Raji (cell line): ENCODE measurements at regions not wholly inside any gene's neighbourhood (a gene's known extent, or its start where the extent isn't known, plus 50 kb on each side); places are given as distances from the start of the nearest gene placed in this dataset.

Source experiments
- POLR2A ChIP-seq: IDR thresholded peaks from 2 replicates; pipeline ENCODE4 v1.6.1; 2011; ENCODE audit warnings: low read depth, low read length, control low read depth; ENCODE audit not compliant: insufficient read depth

- TF ChIP-seq POLR2A, result no peak
Measured at GRCh38 chr14:89473989-89474388, 57.0 kb upstream of the FOXN3 start.

GRCh38 chr14:89473569-89473968 is 56.5 kb upstream of the FOXN3 start:
- TF ChIP-seq POLR2A, result no peak

GRCh38 chr14:89470401-89470800 is 53.4 kb upstream of the FOXN3 start:
- TF ChIP-seq POLR2A, result no peak

- TF ChIP-seq POLR2A, result no peak
Measured at GRCh38 chr14:89469210-89470198, 52.5 kb upstream of the FOXN3 start.

- TF ChIP-seq POLR2A, result no peak
Measured at GRCh38 chr14:89468566-89468965, 51.5 kb upstream of the FOXN3 start.

- no peak for TF ChIP-seq POLR2A
Measured at GRCh38 chr14:89466944-89467343, 49.9 kb upstream of the FOXN3 start.
